GM19328 (cell line): ENCODE measurements at regions not wholly inside any gene's neighbourhood (a gene's known extent, or its start where the extent isn't known, plus 50 kb on each side); places are given as distances from the start of the nearest gene placed in this dataset.

ENCODE experiments used
- ATAC-seq: cut with Tn5 transposase; IDR thresholded peaks from one replicate; pipeline ENCODE4 v1.9.1; 2021; ENCODE audit warnings: mild to moderate bottlenecking, moderate library complexity; ENCODE audit not compliant: unreplicated experiment

- ATAC-seq: no peak
These were observed 164.7 kb upstream of the SMAD3 start for GRCh38 chr15:66900586-66901310.

GRCh38 chr15:66901336-66902100, 163.9 kb upstream of the SMAD3 start:
- ATAC-seq: no peak

GRCh38 chr15:66905185-66905584, 160.2 kb upstream of the SMAD3 start:
- ATAC-seq: no peak

- no peak for ATAC-seq
These were observed 159.4 kb upstream of the SMAD3 start for GRCh38 chr15:66905954-66906353.

- no peak for ATAC-seq
These were observed 158.5 kb upstream of the SMAD3 start for GRCh38 chr15:66906668-66907614.

- ATAC-seq: no peak
These were observed 157.3 kb upstream of the SMAD3 start for GRCh38 chr15:66907826-66908743.

GRCh38 chr15:66908744-66909095, 156.7 kb upstream of the SMAD3 start:
- no peak for ATAC-seq

GRCh38 chr15:66909381-66909890, 156.0 kb upstream of the SMAD3 start:
- ATAC-seq: no peak

- no peak for ATAC-seq
These were observed 154.2 kb upstream of the SMAD3 start for GRCh38 chr15:66911131-66911700.

- ATAC-seq: no peak
These were observed 153.4 kb upstream of the SMAD3 start for GRCh38 chr15:66912001-66912400.

- ATAC-seq: no peak
These were observed 153.0 kb upstream of the SMAD3 start for GRCh38 chr15:66912441-66912840.

GRCh38 chr15:66917904-66918448, 147.4 kb upstream of the SMAD3 start:
- ATAC-seq: no peak

GRCh38 chr15:66919421-66919820, 146.0 kb upstream of the SMAD3 start:
- ATAC-seq: no peak

GRCh38 chr15:66921319-66921915, 144.0 kb upstream of the SMAD3 start:
- ATAC-seq: no peak

- ATAC-seq: no peak
These were observed 142.8 kb upstream of the SMAD3 start for GRCh38 chr15:66922608-66923007.

- no peak for ATAC-seq
These were observed 141.9 kb upstream of the SMAD3 start for GRCh38 chr15:66923438-66923881.

- no peak for ATAC-seq
These were observed 140.5 kb upstream of the SMAD3 start for GRCh38 chr15:66924889-66925288.

GRCh38 chr15:66925721-66926120, 139.7 kb upstream of the SMAD3 start:
- no peak for ATAC-seq
